A673 (cell line): ENCODE measurements at regions not wholly inside any gene's neighbourhood (a gene's known extent, or its start where the extent isn't known, plus 50 kb on each side); places are given as distances from the start of the nearest gene placed in this dataset.

Source experiments
- BruUV-seq: library from RNA; stranded (reverse); fragments of 400-500 nt; replicated peaks from 2 replicates; lab custom pipeline; 2021; lab: Mats Ljungman, UMichigan
- CTCF ChIA-PET: fragments of 300-600 bp; sonication (Branson Sonifier 250); formaldehyde crosslinking; loops from one replicate; lab custom pipeline; 2022; ENCODE audit warnings: antibody characterized with exemption; lab: Charles Lee
- POLR2A ChIA-PET: fragments of 300-600 bp; sonication (Branson Sonifier 250); formaldehyde crosslinking; loops from one replicate; lab custom pipeline; 2022; ENCODE audit warnings: antibody characterized with exemption; ENCODE audit not compliant: low non-redundant PET; lab: Charles Lee
- DNase-seq: peaks from one replicate; pipeline ENCODE4 v3.0.0-alpha.2; 2015; ENCODE audit warnings: low spot score
- H3K27ac ChIP-seq: fragments of 200-600 bp; sonication (generic); 2 replicates; pipeline ENCODE4 v1.5.1; 2016; ENCODE audit warnings: mixed run types, low read depth, mild to moderate bottlenecking, mixed read lengths, antibody characterized with exemption, low read length; ENCODE audit not compliant: poor library complexity, severe bottlenecking
- H3K27me3 ChIP-seq: fragments of 200-600 bp; sonication (generic); replicated peaks from 2 replicates; pipeline ENCODE4 v1.6.1; 2017; ENCODE audit warnings: mixed run types, low read depth, mild to moderate bottlenecking, mixed read lengths, antibody characterized with exemption, low read length; ENCODE audit not compliant: insufficient read depth, poor library complexity
- H3K36me3 ChIP-seq: fragments of 200-600 bp; sonication (generic); 2 replicates; pipeline ENCODE4 v1.6.1; 2016; ENCODE audit warnings: mixed run types, mild to moderate bottlenecking, mixed read lengths, antibody characterized with exemption, low read length; ENCODE audit not compliant: insufficient read depth, poor library complexity, severe bottlenecking
- H3K4me1 ChIP-seq: fragments of 200-600 bp; sonication (generic); 2 replicates; pipeline ENCODE4 v1.6.1; 2017; ENCODE audit warnings: mixed run types, mild to moderate bottlenecking, mixed read lengths, antibody characterized with exemption, low read length; ENCODE audit not compliant: insufficient read depth, poor library complexity, severe bottlenecking
- H3K4me3 ChIP-seq: fragments of 200-600 bp; sonication (generic); 2 replicates; pipeline ENCODE4 v1.5.1; 2016; ENCODE audit warnings: low read depth, mixed run types, mild to moderate bottlenecking, mixed read lengths, low read length; ENCODE audit not compliant: poor library complexity, severe bottlenecking
- H3K9me3 ChIP-seq: fragments of 200-600 bp; sonication (generic); 2 replicates; pipeline ENCODE4 v1.6.1; 2016; ENCODE audit warnings: mixed run types, low read depth, mild to moderate bottlenecking, mixed read lengths, antibody characterized with exemption, low read length; ENCODE audit not compliant: poor library complexity, severe bottlenecking
- EZH2 ChIP-seq: fragments of 200-600 bp; sonication (generic); IDR thresholded peaks from 2 replicates; pipeline ENCODE4 v1.6.1; 2017; ENCODE audit warnings: borderline replicate concordance, low read depth, mild to moderate bottlenecking, mixed read lengths, antibody characterized with exemption, low read length; ENCODE audit not compliant: poor library complexity, severe bottlenecking
- intact Hi-C: fragments of 100-400 bp; cut with micrococcal nuclease; formaldehyde crosslinking; loops from one replicate; pipeline ENCODE4 v1.10.0; 2022; ENCODE audit not compliant: unreplicated experiment
- TF ChIP-seq, protein P1 (sequence below): fragments of 300-800, 200-600 bp; sonication (generic); conservative IDR thresholded peaks from 2 replicates; pipeline ENCODE4 v1.5.1; 2017; ENCODE audit warnings: low read depth, mild to moderate bottlenecking, antibody characterized with exemption, low read length, moderate library complexity, mixed read lengths

DNA sequence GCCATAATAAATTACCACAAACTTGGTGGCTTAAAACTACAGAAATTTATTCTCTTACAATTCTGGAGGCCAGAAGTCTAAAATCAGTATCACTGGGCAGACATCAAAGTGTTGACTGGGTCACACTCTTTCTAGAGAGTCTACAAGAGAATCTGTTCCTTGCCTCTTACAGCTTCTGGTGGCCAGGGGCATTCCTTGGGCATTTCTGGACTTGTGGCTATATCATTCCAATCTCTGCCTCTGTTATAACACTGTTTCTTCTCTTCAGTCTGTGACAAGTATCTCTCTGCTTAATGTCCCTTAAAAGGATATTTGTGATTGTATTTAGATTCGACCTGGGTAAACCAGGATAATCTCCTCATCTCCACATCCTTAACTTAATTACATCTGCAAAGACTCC lies 207.3 kb upstream of the DCAF8L1 start:
- intact Hi-C loops = no loop called here
- H3K27ac ChIP-seq = no peak overlapping the region
- no peaks in the 10 kb centered on the region for H3K27me3 ChIP-seq
- no peaks in the 10 kb centered on the region for H3K4me1 ChIP-seq
- no TSS peak for BruUV-seq
- H3K36me3 ChIP-seq = no peaks in the 10 kb centered on the region
- H3K9me3 ChIP-seq = peaks cover 9% of the 10 kb centered on the region
- no peak for DNase-seq
- POLR2A ChIA-PET = no interaction called here
- TF ChIP-seq EZH2 = no peak
- TF ChIP-seq, protein P1, sequence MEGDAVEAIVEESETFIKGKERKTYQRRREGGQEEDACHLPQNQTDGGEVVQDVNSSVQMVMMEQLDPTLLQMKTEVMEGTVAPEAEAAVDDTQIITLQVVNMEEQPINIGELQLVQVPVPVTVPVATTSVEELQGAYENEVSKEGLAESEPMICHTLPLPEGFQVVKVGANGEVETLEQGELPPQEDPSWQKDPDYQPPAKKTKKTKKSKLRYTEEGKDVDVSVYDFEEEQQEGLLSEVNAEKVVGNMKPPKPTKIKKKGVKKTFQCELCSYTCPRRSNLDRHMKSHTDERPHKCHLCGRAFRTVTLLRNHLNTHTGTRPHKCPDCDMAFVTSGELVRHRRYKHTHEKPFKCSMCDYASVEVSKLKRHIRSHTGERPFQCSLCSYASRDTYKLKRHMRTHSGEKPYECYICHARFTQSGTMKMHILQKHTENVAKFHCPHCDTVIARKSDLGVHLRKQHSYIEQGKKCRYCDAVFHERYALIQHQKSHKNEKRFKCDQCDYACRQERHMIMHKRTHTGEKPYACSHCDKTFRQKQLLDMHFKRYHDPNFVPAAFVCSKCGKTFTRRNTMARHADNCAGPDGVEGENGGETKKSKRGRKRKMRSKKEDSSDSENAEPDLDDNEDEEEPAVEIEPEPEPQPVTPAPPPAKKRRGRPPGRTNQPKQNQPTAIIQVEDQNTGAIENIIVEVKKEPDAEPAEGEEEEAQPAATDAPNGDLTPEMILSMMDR = no peak
- no peak overlapping the region for H3K4me3 ChIP-seq
- CTCF ChIA-PET = no interaction called here

DNA sequence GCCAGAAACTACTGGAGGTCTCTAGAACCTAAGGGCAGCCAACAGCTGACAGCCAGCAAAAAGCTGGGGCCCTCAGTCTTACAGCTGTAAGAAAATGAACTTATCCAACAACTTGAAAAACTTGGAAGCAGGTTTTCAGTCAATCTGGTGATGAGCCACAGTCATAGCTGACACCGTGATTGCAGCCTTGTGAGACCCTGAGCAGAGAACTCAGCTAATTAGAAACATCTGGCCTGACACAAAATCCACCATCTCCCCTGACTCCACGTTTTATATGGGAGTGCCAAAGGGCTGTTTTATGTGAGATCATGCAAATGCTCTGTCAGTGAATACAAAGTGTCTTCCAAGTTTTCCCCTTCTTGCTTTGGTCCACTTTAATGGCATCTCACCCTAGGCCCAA lies 198.8 kb upstream of the DCAF8L1 start:
- Histone ChIP-seq H3K27ac (no peak overlapping the region), H3K9me3 (no peaks in the 10 kb centered on the region), H3K27me3 (no peaks in the 10 kb centered on the region), H3K4me3 (no peak overlapping the region), H3K4me1 (no peaks in the 10 kb centered on the region), H3K36me3 (no peaks in the 10 kb centered on the region)
- CTCF ChIA-PET = no interaction called here
- POLR2A ChIA-PET = no interaction called here
- BruUV-seq = no TSS peak
- TF ChIP-seq EZH2 = no peak
- TF ChIP-seq, protein P1 = no peak
- no peak for DNase-seq
- intact Hi-C loops = no loop called here

- no peaks in the 10 kb centered on the region for H3K9me3 ChIP-seq
- no TSS peak for BruUV-seq
- intact Hi-C loops = no loop called here
These were observed 197.0 kb upstream of the DCAF8L1 start for GRCh38 chrX:28178206-28178605.

More at GRCh38 chrX:28178206-28178605, 197.0 kb upstream of the DCAF8L1 start:
- H3K4me1 ChIP-seq = no peaks in the 10 kb centered on the region
- no peak for DNase-seq
- H3K36me3 ChIP-seq = no peaks in the 10 kb centered on the region
- POLR2A ChIA-PET = no interaction called here
- CTCF ChIA-PET = no interaction called here
- H3K27ac ChIP-seq = no peak overlapping the region
- no peak overlapping the region for H3K4me3 ChIP-seq
- no peaks in the 10 kb centered on the region for H3K27me3 ChIP-seq
- TF ChIP-seq, protein P1 = no peak
- TF ChIP-seq EZH2 = no peak
